ENCODE measurements at regions not wholly inside any gene's neighbourhood (a gene's known extent, or its start where the extent isn't known, plus 50 kb on each side); places are given as distances from the start of the nearest gene placed in this dataset.
A peak's percentile ranks its signal among the peaks of the same experiment; 100 is the strongest.

- CTCF ChIA-PET, result interaction anchor here (0.5 to 0.8 kb wide), 7 partner anchors 320 to 1140 kb away, joined by 3 to 5 read pairs (median 3); no protein-coding TSS in a partner anchor
- DNase-seq (ENCODE audit: extremely low spot score), result peak; percentile 56
- POLR2A ChIA-PET, result no interaction called here
- TF ChIP-seq PKNOX1 (IDR thresholded peaks at IDR 0.05) (no peak), SUZ12 (IDR thresholded peaks at IDR 0.05) (no peak), HDGF (IDR thresholded peaks at IDR 0.05; ENCODE audit: borderline replicate concordance) (no peak), TARDBP (IDR thresholded peaks at IDR 0.05) (no peak), ELF4 (IDR thresholded peaks at IDR 0.05) (no peak), L3MBTL2 (conservative IDR thresholded peaks at IDR 0.05) (no peak), ARNT (IDR thresholded peaks at IDR 0.05) (no peak), BHLHE40 (IDR thresholded peaks at IDR 0.05; ENCODE audit: borderline replicate concordance) (no peak), SP1 (IDR thresholded peaks at IDR 0.05) (no peak), FOXK2 (IDR thresholded peaks at IDR 0.05) (no peak), NFRKB (IDR thresholded peaks at IDR 0.05) (no peak), LEF1 (IDR thresholded peaks at IDR 0.05; ENCODE audit: borderline replicate concordance) (no peak)
These were observed 87.8 kb downstream of the RSL24D1 start for GRCh38 chr15:55108858-55109518.

- DNase-seq (ENCODE audit: extremely low spot score), result no peak
- TF ChIP-seq HDGF (IDR thresholded peaks at IDR 0.05; ENCODE audit: borderline replicate concordance) (no peak), FOXA1 (IDR thresholded peaks at IDR 0.05) (no peak), L3MBTL2 (conservative IDR thresholded peaks at IDR 0.05) (no peak), BHLHE40 (IDR thresholded peaks at IDR 0.05; ENCODE audit: borderline replicate concordance) (no peak), ZNF384 (IDR thresholded peaks at IDR 0.05) (no peak), CTBP1 (IDR thresholded peaks at IDR 0.05; ENCODE audit: borderline replicate concordance) (no peak), NFRKB (IDR thresholded peaks at IDR 0.05) (no peak), TARDBP (IDR thresholded peaks at IDR 0.05) (no peak), SP1 (IDR thresholded peaks at IDR 0.05) (no peak), LEF1 (IDR thresholded peaks at IDR 0.05; ENCODE audit: borderline replicate concordance) (no peak), ARNT (IDR thresholded peaks at IDR 0.05) (no peak), PKNOX1 (IDR thresholded peaks at IDR 0.05) (no peak), FOXM1 (IDR thresholded peaks at IDR 0.05; ENCODE audit: borderline replicate concordance) (no peak), ELF4 (IDR thresholded peaks at IDR 0.05) (no peak), SUZ12 (IDR thresholded peaks at IDR 0.05) (no peak), FOXK2 (IDR thresholded peaks at IDR 0.05) (no peak)
- ChIA-PET POLR2A (no interaction called here), CTCF (interaction anchor here (0.6 to 0.8 kb wide), 5 partner anchors 320 to 1140 kb away, joined by 3 to 5 read pairs (median 3); no protein-coding TSS in a partner anchor)
These were observed 88.3 kb downstream of the RSL24D1 start for GRCh38 chr15:55108448-55108847.

- DNase-seq (ENCODE audit: extremely low spot score), result no peak
- CTCF ChIA-PET, result no interaction called here
- TF ChIP-seq ELF4 (IDR thresholded peaks at IDR 0.05), result no peak
- TF ChIP-seq SUZ12 (IDR thresholded peaks at IDR 0.05), result no peak
- TF ChIP-seq HDGF (IDR thresholded peaks at IDR 0.05; ENCODE audit: borderline replicate concordance), result no peak
- no peak for TF ChIP-seq BHLHE40 (IDR thresholded peaks at IDR 0.05; ENCODE audit: borderline replicate concordance)
- TF ChIP-seq FOXK2 (IDR thresholded peaks at IDR 0.05), result no peak
- no peak for TF ChIP-seq FOXA1 (IDR thresholded peaks at IDR 0.05)
- no peak for TF ChIP-seq ARNT (IDR thresholded peaks at IDR 0.05)
- TF ChIP-seq PKNOX1 (IDR thresholded peaks at IDR 0.05), result no peak
- no peak for TF ChIP-seq TARDBP (IDR thresholded peaks at IDR 0.05)
- no peak for TF ChIP-seq LEF1 (IDR thresholded peaks at IDR 0.05; ENCODE audit: borderline replicate concordance)
- TF ChIP-seq NFRKB (IDR thresholded peaks at IDR 0.05), result no peak
- no peak for TF ChIP-seq ZNF384 (IDR thresholded peaks at IDR 0.05)
- TF ChIP-seq FOXM1 (IDR thresholded peaks at IDR 0.05; ENCODE audit: borderline replicate concordance), result no peak
- TF ChIP-seq L3MBTL2 (conservative IDR thresholded peaks at IDR 0.05), result no peak
- no peak for TF ChIP-seq SP1 (IDR thresholded peaks at IDR 0.05)
- TF ChIP-seq CTBP1 (IDR thresholded peaks at IDR 0.05; ENCODE audit: borderline replicate concordance), result no peak
- POLR2A ChIA-PET, result no interaction called here
These were observed 90.6 kb downstream of the RSL24D1 start for GRCh38 chr15:55106155-55106554.

GRCh38 chr15:55094136-55094535, 102.6 kb downstream of the RSL24D1 start:
- ChIA-PET CTCF (no interaction called here), POLR2A (no interaction called here)
- TF ChIP-seq L3MBTL2 (conservative IDR thresholded peaks at IDR 0.05) (no peak), FOXM1 (IDR thresholded peaks at IDR 0.05; ENCODE audit: borderline replicate concordance) (no peak), SUZ12 (IDR thresholded peaks at IDR 0.05) (no peak), PKNOX1 (IDR thresholded peaks at IDR 0.05) (no peak), FOXA1 (IDR thresholded peaks at IDR 0.05) (no peak), ZNF384 (IDR thresholded peaks at IDR 0.05) (no peak), TARDBP (IDR thresholded peaks at IDR 0.05) (no peak), ARNT (IDR thresholded peaks at IDR 0.05) (no peak), BHLHE40 (IDR thresholded peaks at IDR 0.05; ENCODE audit: borderline replicate concordance) (no peak)
- no peak for DNase-seq (ENCODE audit: extremely low spot score)

- POLR2A ChIA-PET, result no interaction called here
- CTCF ChIA-PET, result no interaction called here
These were observed 108.5 kb downstream of the RSL24D1 start for GRCh38 chr15:55088207-55088606.

GRCh38 chr15:55084673-55085072, 112.1 kb downstream of the RSL24D1 start:
- ChIA-PET CTCF (no interaction called here), POLR2A (no interaction called here)
- DNase-seq (ENCODE audit: extremely low spot score), result no peak
- no peak for TF ChIP-seq NFRKB (IDR thresholded peaks at IDR 0.05)

More at GRCh38 chr15:55088207-55088606, 108.5 kb downstream of the RSL24D1 start:
- no peak for TF ChIP-seq FOXA1 (IDR thresholded peaks at IDR 0.05)
- DNase-seq (ENCODE audit: extremely low spot score), result no peak

All from HEK293T (cell line).